HEK293 (cell line): ENCODE measurements at regions not wholly inside any gene's neighbourhood (a gene's known extent, or its start where the extent isn't known, plus 50 kb on each side); places are given as distances from the start of the nearest gene placed in this dataset.

Experiments used
- HOXA7 ChIP-seq: sonication (generic); formaldehyde crosslinking; IDR thresholded peaks from 2 replicates; pipeline ENCODE4 v1.8.1; 2022; ENCODE audit warnings: missing genetic modification reagents, borderline replicate concordance
- ZNF274 ChIP-seq, 2 experiments: fragments of 200-500 bp in 1 of 2; fragments of 450-650 bp in 1 of 2; sonication (Bioruptor generic) in 1 of 2; formaldehyde crosslinking in 1 of 2; IDR thresholded peaks; 2 replicates each; pipeline versions ENCODE4 v1.5.1 to v1.6.1; 2014 to 2016; ENCODE audit warnings: borderline replicate concordance in 1 of 2, inconsistent platforms in 1 of 2, low read length in 1 of 2, missing biosample characterization in 1 of 2, missing genetic modification characterization in 1 of 2
- ZNF416 ChIP-seq: fragments of 450-650 bp; formaldehyde crosslinking; IDR thresholded peaks from 2 replicates; pipeline ENCODE4 v1.5.1; 2016; ENCODE audit warnings: missing biosample characterization, missing genetic modification characterization
- ZNF623 ChIP-seq: fragments of 450-650 bp; formaldehyde crosslinking; IDR thresholded peaks from 2 replicates; pipeline ENCODE4 v1.5.1; 2016; ENCODE audit warnings: missing biosample characterization, missing genetic modification characterization
- ZNF670 ChIP-seq: fragments of 450-650 bp; formaldehyde crosslinking; IDR thresholded peaks from 2 replicates; pipeline ENCODE4 v1.5.1; 2016; ENCODE audit warnings: missing biosample characterization, missing genetic modification characterization, low read depth
- TF ChIP-seq, protein P1 (sequence below): fragments of 450-650 bp; formaldehyde crosslinking; IDR thresholded peaks from 2 replicates; pipeline ENCODE4 v1.5.1; 2016; ENCODE audit warnings: missing biosample characterization, missing genetic modification characterization
- TF ChIP-seq, protein P2 (sequence below): fragments of 450-650 bp; formaldehyde crosslinking; IDR thresholded peaks from 2 replicates; pipeline ENCODE4 v1.5.1; 2016; ENCODE audit warnings: missing biosample characterization, missing genetic modification characterization
- TF ChIP-seq, protein P3 (sequence below): fragments of 450-650 bp; formaldehyde crosslinking; IDR thresholded peaks from 2 replicates; pipeline ENCODE4 v1.5.1; 2017; ENCODE audit warnings: missing biosample characterization, missing genetic modification characterization

DNA sequence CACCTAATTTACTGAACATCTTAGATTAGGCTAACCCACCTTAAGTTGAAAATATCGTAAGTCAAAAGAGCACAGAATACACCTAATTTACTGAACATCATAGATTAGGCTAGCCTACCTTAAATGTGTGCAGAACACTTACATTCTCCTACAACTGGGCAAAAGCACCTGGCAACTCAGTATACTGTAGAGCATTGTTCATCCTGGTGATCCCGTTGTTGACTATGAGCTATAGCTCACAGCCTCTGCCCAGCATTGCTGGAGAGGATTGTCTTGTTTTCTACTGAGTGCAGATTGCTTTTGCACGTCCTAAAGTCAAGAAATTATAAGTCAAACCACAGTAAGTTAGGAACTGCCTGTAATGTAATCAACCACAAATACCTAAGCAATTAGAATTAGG lies 531.8 kb upstream of the CDH6 start:
- TF ChIP-seq ZNF416 (tag by site-specific recombination) (no peak), ZNF670 (tag by site-specific recombination) (no peak), HOXA7 (CRISPR knock-in tag) (no peak), ZNF623 (no peak), ZNF274 (IDR thresholded peaks at IDR 0.05; ENCODE audit: low read length) (no peak), ZNF274 (tag by site-specific recombination; IDR thresholded peaks at IDR 0.05; ENCODE audit: borderline replicate concordance) (no peak)
- TF ChIP-seq, protein P1, sequence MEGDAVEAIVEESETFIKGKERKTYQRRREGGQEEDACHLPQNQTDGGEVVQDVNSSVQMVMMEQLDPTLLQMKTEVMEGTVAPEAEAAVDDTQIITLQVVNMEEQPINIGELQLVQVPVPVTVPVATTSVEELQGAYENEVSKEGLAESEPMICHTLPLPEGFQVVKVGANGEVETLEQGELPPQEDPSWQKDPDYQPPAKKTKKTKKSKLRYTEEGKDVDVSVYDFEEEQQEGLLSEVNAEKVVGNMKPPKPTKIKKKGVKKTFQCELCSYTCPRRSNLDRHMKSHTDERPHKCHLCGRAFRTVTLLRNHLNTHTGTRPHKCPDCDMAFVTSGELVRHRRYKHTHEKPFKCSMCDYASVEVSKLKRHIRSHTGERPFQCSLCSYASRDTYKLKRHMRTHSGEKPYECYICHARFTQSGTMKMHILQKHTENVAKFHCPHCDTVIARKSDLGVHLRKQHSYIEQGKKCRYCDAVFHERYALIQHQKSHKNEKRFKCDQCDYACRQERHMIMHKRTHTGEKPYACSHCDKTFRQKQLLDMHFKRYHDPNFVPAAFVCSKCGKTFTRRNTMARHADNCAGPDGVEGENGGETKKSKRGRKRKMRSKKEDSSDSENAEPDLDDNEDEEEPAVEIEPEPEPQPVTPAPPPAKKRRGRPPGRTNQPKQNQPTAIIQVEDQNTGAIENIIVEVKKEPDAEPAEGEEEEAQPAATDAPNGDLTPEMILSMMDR (tag by site-specific recombination), result no peak
- TF ChIP-seq, protein P2, sequence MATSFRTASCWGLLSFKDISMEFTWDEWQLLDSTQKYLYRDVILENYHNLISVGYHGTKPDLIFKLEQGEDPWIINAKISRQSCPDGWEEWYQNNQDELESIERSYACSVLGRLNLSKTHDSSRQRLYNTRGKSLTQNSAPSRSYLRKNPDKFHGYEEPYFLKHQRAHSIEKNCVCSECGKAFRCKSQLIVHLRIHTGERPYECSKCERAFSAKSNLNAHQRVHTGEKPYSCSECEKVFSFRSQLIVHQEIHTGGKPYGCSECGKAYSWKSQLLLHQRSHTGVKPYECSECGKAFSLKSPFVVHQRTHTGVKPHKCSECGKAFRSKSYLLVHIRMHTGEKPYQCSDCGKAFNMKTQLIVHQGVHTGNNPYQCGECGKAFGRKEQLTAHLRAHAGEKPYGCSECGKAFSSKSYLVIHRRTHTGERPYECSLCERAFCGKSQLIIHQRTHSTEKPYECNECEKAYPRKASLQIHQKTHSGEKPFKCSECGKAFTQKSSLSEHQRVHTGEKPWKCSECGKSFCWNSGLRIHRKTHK (tag by site-specific recombination), result no peak
- TF ChIP-seq, protein P3, sequence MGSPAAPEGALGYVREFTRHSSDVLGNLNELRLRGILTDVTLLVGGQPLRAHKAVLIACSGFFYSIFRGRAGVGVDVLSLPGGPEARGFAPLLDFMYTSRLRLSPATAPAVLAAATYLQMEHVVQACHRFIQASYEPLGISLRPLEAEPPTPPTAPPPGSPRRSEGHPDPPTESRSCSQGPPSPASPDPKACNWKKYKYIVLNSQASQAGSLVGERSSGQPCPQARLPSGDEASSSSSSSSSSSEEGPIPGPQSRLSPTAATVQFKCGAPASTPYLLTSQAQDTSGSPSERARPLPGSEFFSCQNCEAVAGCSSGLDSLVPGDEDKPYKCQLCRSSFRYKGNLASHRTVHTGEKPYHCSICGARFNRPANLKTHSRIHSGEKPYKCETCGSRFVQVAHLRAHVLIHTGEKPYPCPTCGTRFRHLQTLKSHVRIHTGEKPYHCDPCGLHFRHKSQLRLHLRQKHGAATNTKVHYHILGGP, result no peak
